Body of pancreas (tissue), 4 donors: ENCODE measurements at regions not wholly inside any gene's neighbourhood (a gene's known extent, or its start where the extent isn't known, plus 50 kb on each side); places are given as distances from the start of the nearest gene placed in this dataset.

Source experiments
- CTCF ChIP-seq, 7 experiments: fragments of 450-650 bp in 4 of 7; fragments of 200-600 bp in 3 of 7; sonication (generic) in 3 of 7; IDR thresholded peaks; one replicate each; pipeline ENCODE4 v1.5.1; 2016 to 2019; ENCODE audit warnings: antibody characterized with exemption in 7 of 7
- POLR2A ChIP-seq, 3 donors: fragments of 450-650 bp; IDR thresholded peaks; one replicate each; pipeline ENCODE4 v1.6.1; 2016; ENCODE audit warnings: antibody characterized with exemption in 3 of 3, mild to moderate bottlenecking in 2 of 3

- TF ChIP-seq CTCF (IDR thresholded peaks at IDR 0.05), result no peak
- no peak for TF ChIP-seq POLR2A (IDR thresholded peaks at IDR 0.05)
Measured at GRCh38 chr11:110968348-110969062, 256.3 kb upstream of the ARHGAP20 start.
